ENCODE measurements at regions not wholly inside any gene's neighbourhood (a gene's known extent, or its start where the extent isn't known, plus 50 kb on each side); places are given as distances from the start of the nearest gene placed in this dataset.

- no peak for TF ChIP-seq CTCF (IDR thresholded peaks at IDR 0.05; ENCODE audit: low read length)
- TF ChIP-seq EZH2 (optimal IDR thresholded peaks at IDR 0.05; ENCODE audit: low read depth, low read length): no peak
- no peak for TF ChIP-seq EZH2phosphoT487 (IDR thresholded peaks at IDR 0.05; ENCODE audit: low read length)
Observed at GRCh38 chr16:49003992-49004391, 277.6 kb downstream of the CBLN1 start.
